ENCODE measurements at regions not wholly inside any gene's neighbourhood (a gene's known extent, or its start where the extent isn't known, plus 50 kb on each side); places are given as distances from the start of the nearest gene placed in this dataset.

DNA sequence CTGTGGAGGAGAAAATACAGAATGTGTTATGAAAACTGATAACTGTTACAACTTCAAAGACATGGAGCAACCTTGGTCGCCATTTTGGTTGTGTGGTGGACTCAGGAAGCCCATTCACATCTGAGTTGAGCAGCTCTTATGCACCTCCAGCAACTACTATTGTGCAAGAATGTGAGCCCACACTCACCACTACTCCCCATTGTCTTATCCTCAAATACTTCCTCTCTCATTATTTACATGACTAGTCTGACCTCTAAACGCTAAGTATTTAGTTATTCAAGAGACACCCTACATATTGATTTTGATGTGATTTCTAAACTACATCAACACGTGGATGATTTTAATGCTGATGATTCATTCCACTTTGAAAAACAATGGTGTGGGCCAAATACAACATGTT lies 516.6 kb upstream of the CLINT1 start:
- Histone ChIP-seq H3K36me3 (ENCODE audit: control insufficient read depth in 2 of 2, insufficient read depth in 2 of 2, low read length in 1 of 2) (no peaks in the 10 kb centered on the region), H3K4me1 (ENCODE audit: control insufficient read depth in 2 of 2, insufficient read depth in 2 of 2, low read length in 2 of 2) (no peaks in the 10 kb centered on the region), H3K27me3 (ENCODE audit: control insufficient read depth in 2 of 2, insufficient read depth in 1 of 2, low read length in 1 of 2) (no peaks in the 10 kb centered on the region), H3K9me3 (ENCODE audit: control insufficient read depth in 2 of 2, insufficient read depth in 1 of 2, low read length in 1 of 2) (no peaks in the 10 kb centered on the region), H3K27ac (ENCODE audit: low read depth in 1 of 2, low read length in 1 of 2) (no peak overlapping the region), H3K4me3 (ENCODE audit: low read length in 2 of 2) (no peak overlapping the region)
- DNase-seq (ENCODE audit: low read depth in 6 of 9, low spot score in 9 of 9), result no peak
- 92% methylated on average over 3 of the region's 3 CpGs for WGBS

DNA sequence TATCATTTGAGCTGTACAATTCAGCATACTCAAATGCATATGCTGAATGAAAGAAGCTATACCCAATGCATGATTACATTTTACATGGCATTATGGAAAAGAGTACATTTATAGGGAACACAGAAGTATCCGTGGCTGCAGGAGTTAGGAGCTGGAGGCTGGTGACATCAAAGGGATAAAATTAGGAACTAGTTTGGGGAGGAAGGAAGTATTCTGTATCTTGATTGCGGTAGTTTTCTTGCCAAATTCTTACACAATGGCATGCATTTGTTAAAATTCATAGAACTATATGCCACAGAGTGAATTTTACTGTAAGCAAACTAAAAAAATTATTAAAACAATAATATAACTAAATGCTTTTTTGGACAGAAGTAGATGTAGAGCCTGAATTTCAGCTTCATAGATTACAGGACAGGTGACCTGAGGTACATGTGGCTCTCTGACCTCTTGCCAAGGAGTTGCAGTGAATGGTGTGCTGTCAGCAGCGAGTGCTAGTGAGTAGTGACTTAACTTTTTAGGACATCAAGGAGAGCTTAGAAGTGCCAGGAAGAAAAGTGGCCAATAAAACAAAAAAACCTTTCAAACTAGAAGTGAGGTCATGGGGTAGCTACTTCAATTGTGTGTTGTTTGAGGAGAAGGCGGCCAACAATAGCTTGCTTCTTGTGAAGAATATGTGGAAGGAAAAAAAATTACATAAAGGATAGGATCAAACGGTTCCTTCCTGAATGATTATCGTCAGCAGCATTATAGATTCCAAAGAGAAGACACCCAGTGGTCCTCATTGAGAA lies 514.9 kb upstream of the CLINT1 start:
- no peak for DNase-seq (ENCODE audit: low read depth in 6 of 9, low spot score in 9 of 9)
- Histone ChIP-seq H3K4me3 (ENCODE audit: low read length in 2 of 2) (no peak overlapping the region), H3K36me3 (ENCODE audit: control insufficient read depth in 2 of 2, insufficient read depth in 2 of 2, low read length in 1 of 2) (no peaks in the 10 kb centered on the region), H3K4me1 (ENCODE audit: control insufficient read depth in 2 of 2, insufficient read depth in 2 of 2, low read length in 2 of 2) (no peaks in the 10 kb centered on the region), H3K27me3 (ENCODE audit: control insufficient read depth in 2 of 2, insufficient read depth in 1 of 2, low read length in 1 of 2) (no peaks in the 10 kb centered on the region), H3K27ac (ENCODE audit: low read depth in 1 of 2, low read length in 1 of 2) (no peak overlapping the region), H3K9me3 (ENCODE audit: control insufficient read depth in 2 of 2, insufficient read depth in 1 of 2, low read length in 1 of 2) (no peaks in the 10 kb centered on the region)
- 47% methylated on average over 6 of the region's 6 CpGs for WGBS

- WGBS, result 96% methylated on average over 4 of the region's 4 CpGs
- Histone ChIP-seq H3K27ac (ENCODE audit: low read depth in 1 of 2, low read length in 1 of 2) (no peak overlapping the region), H3K36me3 (ENCODE audit: control insufficient read depth in 2 of 2, insufficient read depth in 2 of 2, low read length in 1 of 2) (no peaks in the 10 kb centered on the region), H3K27me3 (ENCODE audit: control insufficient read depth in 2 of 2, insufficient read depth in 1 of 2, low read length in 1 of 2) (no peaks in the 10 kb centered on the region), H3K4me1 (ENCODE audit: control insufficient read depth in 2 of 2, insufficient read depth in 2 of 2, low read length in 2 of 2) (no peaks in the 10 kb centered on the region), H3K9me3 (ENCODE audit: control insufficient read depth in 2 of 2, insufficient read depth in 1 of 2, low read length in 1 of 2) (no peaks in the 10 kb centered on the region), H3K4me3 (ENCODE audit: low read length in 2 of 2) (no peak overlapping the region)
- DNase-seq (ENCODE audit: low read depth in 6 of 9, low spot score in 9 of 9), result no peak
These were observed 510.3 kb upstream of the CLINT1 start for GRCh38 chr5:158369241-158369640.

DNA sequence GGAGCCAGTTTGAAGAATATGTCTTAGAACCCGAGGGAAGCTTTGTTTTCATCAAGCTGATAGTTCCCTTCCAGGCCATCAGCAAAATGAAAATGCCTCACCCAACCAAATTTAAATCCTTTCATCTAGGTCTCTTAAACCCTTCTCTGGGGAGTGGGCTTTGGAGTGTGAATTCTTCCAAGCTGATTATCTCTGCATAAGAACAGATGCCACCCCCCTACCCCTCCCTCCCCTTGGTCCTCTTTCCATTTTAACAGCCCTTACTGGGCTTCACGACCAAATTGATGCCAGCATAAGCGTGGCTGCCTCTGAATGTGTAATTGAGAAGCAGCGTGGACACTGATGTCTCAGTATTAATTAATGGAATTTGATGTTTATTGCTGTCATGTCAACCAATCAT lies 509.7 kb upstream of the CLINT1 start:
- H3K27ac ChIP-seq (ENCODE audit: low read depth in 1 of 2, low read length in 1 of 2), result no peak overlapping the region
- H3K36me3 ChIP-seq (ENCODE audit: control insufficient read depth in 2 of 2, insufficient read depth in 2 of 2, low read length in 1 of 2), result no peaks in the 10 kb centered on the region
- H3K9me3 ChIP-seq (ENCODE audit: control insufficient read depth in 2 of 2, insufficient read depth in 1 of 2, low read length in 1 of 2), result no peaks in the 10 kb centered on the region
- H3K4me1 ChIP-seq (ENCODE audit: control insufficient read depth in 2 of 2, insufficient read depth in 2 of 2, low read length in 2 of 2), result no peaks in the 10 kb centered on the region
- H3K4me3 ChIP-seq (ENCODE audit: low read length in 2 of 2), result no peak overlapping the region
- no peak for DNase-seq (ENCODE audit: low read depth in 6 of 9, low spot score in 9 of 9)
- 95% methylated on average over 4 of the region's 4 CpGs for WGBS
- no peaks in the 10 kb centered on the region for H3K27me3 ChIP-seq (ENCODE audit: control insufficient read depth in 2 of 2, insufficient read depth in 1 of 2, low read length in 1 of 2)

DNA sequence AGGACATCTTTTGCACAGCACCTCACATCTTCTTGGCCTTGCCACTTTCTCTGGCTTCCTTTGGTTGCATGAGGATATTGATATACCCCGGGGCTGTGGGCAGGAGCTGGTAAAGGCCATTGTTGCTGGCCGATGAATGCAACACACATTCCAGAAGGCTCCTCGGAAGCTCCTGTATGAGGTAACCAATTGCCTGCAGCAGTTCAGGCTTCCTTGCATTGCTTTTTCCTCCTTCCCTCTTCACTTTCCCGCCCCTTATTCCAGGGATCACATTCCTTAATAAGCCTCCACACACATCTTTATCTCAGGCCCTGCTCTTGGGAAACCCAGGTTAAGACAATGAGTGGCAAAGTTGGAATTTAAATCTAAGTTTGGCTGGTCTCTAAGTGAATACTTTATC lies 505.4 kb upstream of the CLINT1 start:
- 72% methylated on average over 4 of the region's 4 CpGs for whole genome bisulfite sequencing
- H3K4me3 ChIP-seq (ENCODE audit: low read length in 2 of 2), result no peak overlapping the region
- H3K9me3 ChIP-seq (ENCODE audit: control insufficient read depth in 2 of 2, insufficient read depth in 1 of 2, low read length in 1 of 2), result no peaks in the 10 kb centered on the region
- H3K4me1 ChIP-seq (ENCODE audit: control insufficient read depth in 2 of 2, insufficient read depth in 2 of 2, low read length in 2 of 2), result no peaks in the 10 kb centered on the region
- H3K36me3 ChIP-seq (ENCODE audit: control insufficient read depth in 2 of 2, insufficient read depth in 2 of 2, low read length in 1 of 2), result no peaks in the 10 kb centered on the region
- no peaks in the 10 kb centered on the region for H3K27me3 ChIP-seq (ENCODE audit: control insufficient read depth in 2 of 2, insufficient read depth in 1 of 2, low read length in 1 of 2)
- no peak for DNase-seq (ENCODE audit: low read depth in 6 of 9, low spot score in 9 of 9)
- H3K27ac ChIP-seq (ENCODE audit: low read depth in 1 of 2, low read length in 1 of 2), result no peak overlapping the region

- Histone ChIP-seq H3K27ac (ENCODE audit: low read depth in 1 of 2, low read length in 1 of 2) (no peak overlapping the region), H3K27me3 (ENCODE audit: control insufficient read depth in 2 of 2, insufficient read depth in 1 of 2, low read length in 1 of 2) (no peaks in the 10 kb centered on the region), H3K36me3 (ENCODE audit: control insufficient read depth in 2 of 2, insufficient read depth in 2 of 2, low read length in 1 of 2) (no peaks in the 10 kb centered on the region), H3K4me1 (ENCODE audit: control insufficient read depth in 2 of 2, insufficient read depth in 2 of 2, low read length in 2 of 2) (no peaks in the 10 kb centered on the region), H3K9me3 (ENCODE audit: control insufficient read depth in 2 of 2, insufficient read depth in 1 of 2, low read length in 1 of 2) (no peaks in the 10 kb centered on the region), H3K4me3 (ENCODE audit: low read length in 2 of 2) (no peak overlapping the region)
- DNase-seq (ENCODE audit: low read depth in 6 of 9, low spot score in 9 of 9), result no peak
These were observed 496.0 kb upstream of the CLINT1 start for GRCh38 chr5:158354958-158355357.

GRCh38 chr5:158351485-158352125 lies 492.7 kb upstream of the CLINT1 start:
- no peaks in the 10 kb centered on the region for H3K36me3 ChIP-seq (ENCODE audit: control insufficient read depth in 2 of 2, insufficient read depth in 2 of 2, low read length in 1 of 2)
- H3K27ac ChIP-seq (ENCODE audit: low read depth in 1 of 2, low read length in 1 of 2), result no peak overlapping the region
- no peaks in the 10 kb centered on the region for H3K4me1 ChIP-seq (ENCODE audit: control insufficient read depth in 2 of 2, insufficient read depth in 2 of 2, low read length in 2 of 2)

DNA sequence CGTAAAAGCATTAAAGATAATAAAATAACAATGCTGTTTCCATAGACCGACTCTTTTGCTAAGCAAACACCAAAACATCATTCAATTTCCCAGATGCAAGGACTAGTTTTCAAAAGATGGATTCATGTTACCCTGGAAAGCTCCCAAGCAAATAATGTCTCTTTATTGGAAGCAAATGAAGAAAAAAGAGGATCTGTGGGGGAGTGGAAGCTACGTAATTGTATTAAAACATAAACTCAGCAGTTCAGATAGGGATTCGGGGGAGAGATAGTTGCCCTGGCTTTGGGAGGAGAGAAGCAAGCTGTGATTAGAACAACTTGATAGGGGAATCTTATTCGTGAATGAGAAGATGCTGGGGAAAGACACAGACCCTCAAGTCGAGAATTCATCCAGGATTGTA lies 491.0 kb upstream of the CLINT1 start:
- 95% methylated on average over 6 of the region's 6 CpGs for WGBS
- no peaks in the 10 kb centered on the region for H3K9me3 ChIP-seq (ENCODE audit: control insufficient read depth in 2 of 2, insufficient read depth in 1 of 2, low read length in 1 of 2)
- H3K27me3 ChIP-seq (ENCODE audit: control insufficient read depth in 2 of 2, insufficient read depth in 1 of 2, low read length in 1 of 2), result no peaks in the 10 kb centered on the region
- H3K36me3 ChIP-seq (ENCODE audit: control insufficient read depth in 2 of 2, insufficient read depth in 2 of 2, low read length in 1 of 2), result no peaks in the 10 kb centered on the region
- no peak for DNase-seq (ENCODE audit: low read depth in 6 of 9, low spot score in 9 of 9)
- H3K4me1 ChIP-seq (ENCODE audit: control insufficient read depth in 2 of 2, insufficient read depth in 2 of 2, low read length in 2 of 2), result no peaks in the 10 kb centered on the region
- H3K27ac ChIP-seq (ENCODE audit: low read depth in 1 of 2, low read length in 1 of 2), result no peak overlapping the region
- H3K4me3 ChIP-seq (ENCODE audit: low read length in 2 of 2), result no peak overlapping the region

More at GRCh38 chr5:158351485-158352125, 492.7 kb upstream of the CLINT1 start:
- no peaks in the 10 kb centered on the region for H3K9me3 ChIP-seq (ENCODE audit: control insufficient read depth in 2 of 2, insufficient read depth in 1 of 2, low read length in 1 of 2)
- WGBS, result 96% methylated on average over 6 of the region's 6 CpGs
- DNase-seq (ENCODE audit: low read depth in 6 of 9, low spot score in 9 of 9), result no peak
- no peaks in the 10 kb centered on the region for H3K27me3 ChIP-seq (ENCODE audit: control insufficient read depth in 2 of 2, insufficient read depth in 1 of 2, low read length in 1 of 2)
- no peak overlapping the region for H3K4me3 ChIP-seq (ENCODE audit: low read length in 2 of 2)

GRCh38 chr5:158344376-158344775 lies 485.4 kb upstream of the CLINT1 start:
- no peak overlapping the region for H3K27ac ChIP-seq (ENCODE audit: low read depth in 1 of 2, low read length in 1 of 2)
- no peaks in the 10 kb centered on the region for H3K36me3 ChIP-seq (ENCODE audit: control insufficient read depth in 2 of 2, insufficient read depth in 2 of 2, low read length in 1 of 2)
- no peaks in the 10 kb centered on the region for H3K27me3 ChIP-seq (ENCODE audit: control insufficient read depth in 2 of 2, insufficient read depth in 1 of 2, low read length in 1 of 2)
- H3K4me1 ChIP-seq (ENCODE audit: control insufficient read depth in 2 of 2, insufficient read depth in 2 of 2, low read length in 2 of 2), result no peaks in the 10 kb centered on the region
- WGBS, result 81% methylated on average over 2 of the region's 2 CpGs
- no peak for DNase-seq (ENCODE audit: low read depth in 6 of 9, low spot score in 9 of 9)
- H3K4me3 ChIP-seq (ENCODE audit: low read length in 2 of 2), result no peak overlapping the region
- H3K9me3 ChIP-seq (ENCODE audit: control insufficient read depth in 2 of 2, insufficient read depth in 1 of 2, low read length in 1 of 2), result no peaks in the 10 kb centered on the region
